ENCODE measurements at regions not wholly inside any gene's neighbourhood (a gene's known extent, or its start where the extent isn't known, plus 50 kb on each side); places are given as distances from the start of the nearest gene placed in this dataset.
"Not testable (repeated sequence)": the region's sequence is repeated elsewhere in the genome, so short reads cannot be mapped to it uniquely, and the experiment has no call there.

DNA sequence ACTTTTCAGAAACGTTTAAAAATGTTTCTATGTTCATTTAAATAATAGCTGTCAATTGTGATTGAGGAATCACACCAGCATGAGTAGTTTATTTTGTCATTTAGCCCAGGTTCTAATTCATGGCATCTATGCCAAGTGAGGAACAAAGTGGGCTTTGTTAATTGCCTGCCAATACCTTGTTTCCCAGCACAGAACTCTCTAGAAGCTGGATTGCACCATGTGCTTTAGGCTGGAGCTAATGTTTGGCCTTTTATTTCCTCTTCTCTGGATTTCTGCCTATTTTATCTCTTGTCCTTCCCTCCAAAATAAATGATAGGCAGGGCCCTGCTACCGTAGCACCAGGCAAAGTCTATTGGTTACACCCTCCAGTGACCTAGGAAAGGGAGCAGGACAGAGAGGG, 109.9 kb upstream of the ITGB1 start:
- no peak for DNase-seq (ENCODE audit: low spot score)

DNA sequence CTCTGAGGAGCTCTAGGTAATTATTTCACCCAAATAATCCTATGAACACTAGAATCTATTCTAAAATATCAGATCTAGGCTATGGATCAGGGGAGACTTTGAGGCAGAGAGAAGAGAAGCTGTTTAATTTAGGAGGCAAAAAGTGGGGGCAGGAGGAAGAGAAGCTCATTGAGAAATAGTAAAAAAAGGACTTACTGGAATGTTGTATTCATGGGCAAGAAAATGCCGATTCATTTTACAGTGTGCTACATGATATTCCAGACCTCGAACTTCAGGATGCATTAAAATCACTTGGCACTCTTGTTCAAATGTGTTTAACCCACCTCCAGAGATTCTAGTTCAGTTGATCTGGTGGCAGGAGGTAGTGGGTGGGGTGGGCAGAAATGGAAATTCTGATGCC, 109.5 kb upstream of the ITGB1 start:
- DNase-seq (ENCODE audit: low spot score), result no peak

- DNase-seq (ENCODE audit: low spot score), result no peak
Observed at GRCh38 chr10:33066558-33067236, 108.7 kb upstream of the ITGB1 start.

GRCh38 chr10:33065111-33065510, 107.1 kb upstream of the ITGB1 start:
- DNase-seq (ENCODE audit: low spot score), result no peak

- no peak for DNase-seq (ENCODE audit: low spot score)
Observed at GRCh38 chr10:33064706-33065105, 106.7 kb upstream of the ITGB1 start.

GRCh38 chr10:33057620-33058019, 99.6 kb upstream of the ITGB1 start:
- DNase-seq (ENCODE audit: low spot score), result no peak

DNA sequence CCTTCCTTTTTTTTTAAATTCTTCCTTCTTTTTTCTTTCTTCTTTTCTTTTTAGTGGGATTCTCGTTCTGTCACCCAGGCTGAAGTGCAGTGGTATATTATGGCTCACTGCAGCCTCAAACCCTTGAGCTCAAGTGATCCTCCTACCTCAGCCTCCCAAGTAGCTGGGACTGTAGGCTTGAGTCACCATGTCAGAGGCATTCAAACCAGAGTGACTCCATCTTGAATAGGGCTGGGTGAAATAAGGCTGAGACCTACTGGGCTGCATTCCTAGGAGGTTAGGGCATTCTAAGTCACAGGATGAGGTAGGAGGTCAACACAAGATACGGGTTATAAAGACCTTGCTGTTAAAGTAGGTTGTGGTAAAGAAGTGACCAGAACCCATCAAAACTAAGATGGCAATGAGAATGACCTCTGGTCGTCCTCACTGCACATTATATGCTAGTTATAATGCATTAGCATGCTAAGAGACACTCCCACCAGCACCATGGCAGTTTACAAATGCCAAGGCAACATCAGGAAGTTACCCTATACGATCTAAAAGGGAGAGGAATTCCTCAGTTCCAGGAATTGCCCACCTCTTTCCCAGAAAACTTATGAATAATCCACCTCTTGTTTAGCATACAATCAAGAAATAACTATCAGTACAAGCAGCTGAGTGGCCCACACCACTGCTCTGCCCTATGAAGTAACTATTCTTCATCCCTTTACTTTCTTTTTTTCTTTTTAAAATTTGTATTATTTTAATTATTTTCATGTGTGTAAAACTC, 99.0 kb upstream of the ITGB1 start:
- no peak for DNase-seq (ENCODE audit: low spot score)

DNA sequence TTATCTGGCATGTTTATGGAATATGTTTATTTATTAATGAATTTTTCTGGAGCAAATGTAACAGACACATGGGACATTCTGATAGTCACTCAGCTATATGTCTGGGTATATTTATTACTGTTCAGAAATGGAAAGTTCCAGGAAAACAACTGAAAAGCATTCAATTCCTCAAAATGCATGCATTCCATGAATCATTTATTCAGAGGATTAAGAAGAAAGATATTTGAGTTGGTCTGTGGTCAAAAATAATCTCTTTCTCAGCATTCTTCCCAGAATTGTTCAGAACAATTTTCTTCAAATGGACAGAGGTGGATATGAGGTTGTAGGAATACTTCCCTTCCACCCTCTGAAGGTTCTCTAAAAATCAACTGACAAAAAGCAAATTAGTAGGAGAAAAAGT, 97.6 kb upstream of the ITGB1 start:
- DNase-seq (ENCODE audit: low spot score), result no peak

GRCh38 chr10:33052915-33053810, 95.1 kb upstream of the ITGB1 start:
- DNase-seq (ENCODE audit: low spot score), result no peak

DNA sequence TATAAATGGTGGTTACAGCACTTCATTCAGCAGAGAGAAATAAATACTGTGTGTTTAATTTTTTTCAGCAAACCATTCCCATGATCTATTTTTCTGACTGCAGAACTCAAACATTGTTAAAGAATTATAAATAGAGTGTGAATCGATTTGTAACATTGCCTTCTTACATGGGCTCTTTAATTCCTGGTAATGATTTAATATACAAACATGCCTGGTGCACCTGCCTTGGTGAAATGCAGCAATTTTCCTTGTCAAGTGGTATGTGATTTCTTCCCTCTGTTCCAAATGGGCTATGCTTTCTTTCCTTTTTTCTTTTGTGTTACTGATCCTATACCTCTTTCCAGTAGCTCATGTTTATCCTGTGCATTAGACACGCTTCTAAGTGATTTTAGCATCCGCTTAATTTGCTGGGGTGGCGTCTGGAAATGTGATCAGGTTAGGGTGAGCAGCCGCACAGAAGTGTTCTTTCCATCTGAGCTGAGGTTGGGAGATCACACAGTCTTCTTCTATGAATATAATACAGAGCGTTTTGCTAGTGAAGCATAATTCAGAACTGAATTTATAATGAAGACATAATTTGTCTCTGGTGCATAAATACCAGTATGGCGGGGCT, 94.3 kb upstream of the ITGB1 start:
- no peak for DNase-seq (ENCODE audit: low spot score)

GRCh38 chr10:33049963-33050920, 92.2 kb upstream of the ITGB1 start:
- not testable (repeated sequence) for DNase-seq (ENCODE audit: low spot score)

- no peak for DNase-seq (ENCODE audit: low spot score)
Observed at GRCh38 chr10:33048223-33048622, 90.2 kb upstream of the ITGB1 start.

DNA sequence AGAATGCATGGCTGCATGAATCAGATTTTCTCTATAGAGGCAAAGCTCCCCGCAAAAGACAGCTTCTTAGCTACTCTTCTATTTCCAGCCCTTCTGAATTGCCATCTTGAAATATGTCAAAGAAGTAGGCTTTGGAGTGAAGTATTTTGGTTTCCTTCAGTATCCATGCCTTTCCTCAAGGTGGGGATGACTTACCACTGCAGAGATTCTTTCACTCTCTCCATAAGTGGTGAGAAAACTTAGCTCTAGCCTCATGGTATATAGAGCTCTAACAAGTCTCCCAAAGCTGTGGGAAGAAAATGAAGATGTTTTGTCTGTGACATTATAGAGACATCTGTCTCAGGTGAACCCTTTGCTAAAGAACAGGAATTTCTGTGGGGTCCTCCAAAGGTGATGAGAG, 89.6 kb upstream of the ITGB1 start:
- no peak for DNase-seq (ENCODE audit: low spot score)

DNA sequence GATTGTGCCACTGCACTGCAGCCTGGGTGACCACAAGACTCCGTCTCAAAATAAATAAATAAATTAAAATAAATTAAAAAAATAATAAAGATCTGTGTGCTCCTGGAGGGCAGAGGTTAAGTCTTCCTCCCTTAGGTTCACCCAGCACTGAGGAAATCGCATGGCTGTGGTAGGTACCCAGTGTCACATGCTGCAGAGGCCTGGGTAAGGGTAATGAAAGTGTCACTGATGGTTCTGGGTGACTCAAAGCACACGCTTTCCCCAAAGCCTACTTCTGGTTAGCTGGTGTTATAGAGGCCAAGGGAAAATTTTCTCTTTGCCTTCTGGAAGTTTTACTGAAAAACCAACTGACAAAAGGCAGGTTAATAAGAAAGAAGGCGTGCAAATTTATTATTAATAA, 88.8 kb upstream of the ITGB1 start:
- no peak for DNase-seq (ENCODE audit: low spot score)

DNA sequence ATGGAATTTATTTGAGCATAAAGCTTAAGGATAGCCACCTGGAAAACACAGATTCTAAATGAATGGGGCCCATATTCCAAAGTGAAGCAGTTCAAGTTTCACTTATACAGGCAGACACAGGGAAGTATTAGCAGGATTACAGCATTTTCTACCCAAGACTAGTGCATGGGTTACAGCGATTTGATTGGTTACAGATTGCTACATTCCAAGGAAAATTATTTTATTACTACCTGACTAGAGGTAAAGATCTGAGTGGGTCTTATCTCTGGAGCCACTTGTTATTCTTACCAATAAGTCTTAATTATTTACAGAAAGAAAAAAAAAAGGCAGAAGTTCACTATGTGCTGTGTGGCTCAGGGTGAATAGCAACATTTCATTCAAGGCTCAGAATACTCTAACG, 87.4 kb upstream of the ITGB1 start:
- no peak for DNase-seq (ENCODE audit: low spot score)

DNA sequence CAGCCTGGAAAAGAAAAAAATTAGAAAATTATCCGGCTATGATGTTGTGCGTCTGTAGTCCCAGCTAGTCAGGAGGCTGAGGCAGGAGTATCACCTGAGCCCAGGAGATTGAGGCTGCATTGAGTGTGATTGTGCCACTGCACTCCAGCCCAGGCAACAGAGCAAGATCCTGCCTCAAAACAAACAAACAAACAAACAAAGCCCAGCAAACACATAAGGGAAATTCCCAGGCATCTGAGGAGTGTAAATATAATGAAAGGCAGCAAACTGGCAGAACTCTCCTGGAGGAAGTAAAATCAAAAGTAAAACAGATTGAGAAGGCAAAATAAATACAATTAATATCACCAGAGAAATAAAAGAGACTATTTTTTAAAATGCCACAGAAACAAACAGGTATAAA, 84.5 kb upstream of the ITGB1 start:
- DNase-seq (ENCODE audit: low spot score), result no peak

DNA sequence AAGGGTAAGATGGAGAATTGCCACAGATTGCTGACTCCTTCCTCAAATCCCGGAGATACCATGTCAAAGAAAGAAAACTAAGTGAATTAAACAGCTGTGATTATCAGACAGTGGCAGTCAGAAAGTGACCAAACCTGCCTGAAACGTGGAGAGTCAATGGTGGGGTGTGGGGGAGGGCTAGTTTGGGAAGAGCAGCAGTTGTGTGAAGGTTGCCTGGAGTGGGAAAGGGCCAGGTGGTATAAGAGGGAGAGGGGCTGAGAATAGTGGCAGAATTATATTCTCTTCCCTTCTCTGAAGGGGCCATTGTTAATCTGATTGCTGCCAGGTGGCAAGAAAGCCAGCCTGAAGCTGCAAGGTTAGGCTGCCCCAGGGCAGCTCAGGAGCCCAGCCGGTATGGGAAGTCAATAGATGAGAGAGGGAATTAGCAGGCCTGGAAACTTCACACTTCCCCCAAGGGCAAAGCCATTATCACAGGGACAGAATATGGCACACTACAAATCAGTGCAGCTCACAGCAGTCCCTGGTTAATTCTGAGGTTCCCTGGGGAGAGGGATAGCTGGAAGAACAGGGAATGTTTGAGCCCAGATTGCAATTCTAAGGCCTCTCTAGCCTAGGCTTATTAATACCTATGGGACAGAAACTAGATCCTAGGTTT, 83.9 kb upstream of the ITGB1 start:
- no peak for DNase-seq (ENCODE audit: low spot score)

GRCh38 chr10:33040436-33040835, 82.4 kb upstream of the ITGB1 start:
- no peak for DNase-seq (ENCODE audit: low spot score)

- no peak for DNase-seq (ENCODE audit: low spot score)
Observed at GRCh38 chr10:33039181-33039580, 81.2 kb upstream of the ITGB1 start.

- DNase-seq (ENCODE audit: low spot score), result no peak
Observed at GRCh38 chr10:33038672-33039071, 80.6 kb upstream of the ITGB1 start.

GRCh38 chr10:33037726-33038125, 79.7 kb upstream of the ITGB1 start:
- DNase-seq (ENCODE audit: low spot score), result no peak

Data from globus pallidus (tissue), 1 donor.